NT2/D1 (cell line): ENCODE measurements at regions not wholly inside any gene's neighbourhood (a gene's known extent, or its start where the extent isn't known, plus 50 kb on each side); places are given as distances from the start of the nearest gene placed in this dataset.
A peak's percentile ranks its signal among the peaks of the same experiment; 100 is the strongest.

Experiments
- DNase-seq: peaks from one replicate; pipeline ENCODE4 v3.0.0-alpha.2; 2011; ENCODE audit warnings: low read depth, low spot score
- H3K27me3 ChIP-seq: 2 replicates; pipeline ENCODE4 v1.6.0; 2011; ENCODE audit warnings: mild to moderate bottlenecking; ENCODE audit not compliant: insufficient read length, insufficient read depth
- H3K36me3 ChIP-seq: 2 replicates; pipeline ENCODE4 v1.6.1; 2011; ENCODE audit warnings: mild to moderate bottlenecking, low read length, mixed read lengths; ENCODE audit not compliant: insufficient read depth, insufficient read length
- H3K4me1 ChIP-seq: 2 replicates; pipeline ENCODE4 v1.5.1; 2011; ENCODE audit not compliant: insufficient read depth, insufficient read length
- H3K4me3 ChIP-seq: 2 replicates; pipeline ENCODE4 v1.5.1; 2011; ENCODE audit warnings: low read depth; ENCODE audit not compliant: insufficient read length
- H3K9ac ChIP-seq: 2 replicates; pipeline ENCODE4 v1.6.0; 2011; ENCODE audit warnings: low read depth; ENCODE audit not compliant: insufficient read length
- H3K9me3 ChIP-seq: 2 replicates; pipeline ENCODE4 v1.5.1; 2011; ENCODE audit warnings: mild to moderate bottlenecking, low read length; ENCODE audit not compliant: insufficient read depth
- SUZ12 ChIP-seq: IDR thresholded peaks from 2 replicates; pipeline ENCODE4 v1.6.1; 2011; ENCODE audit not compliant: insufficient read length, insufficient read depth; ENCODE audit errors: extremely low read depth
- YY1 ChIP-seq: IDR thresholded peaks from 2 replicates; pipeline ENCODE4 v1.6.1; 2011; ENCODE audit not compliant: insufficient read length, insufficient read depth
- ZNF274 ChIP-seq: IDR thresholded peaks from 2 replicates; pipeline ENCODE4 v1.6.1; 2011; ENCODE audit warnings: mild to moderate bottlenecking, low read depth, low read length

- no peak overlapping the region for H3K4me3 ChIP-seq
- TF ChIP-seq ZNF274 (no peak), YY1 (no peak), SUZ12 (no peak)
- H3K4me1 ChIP-seq: no peaks in the 10 kb centered on the region
- H3K27me3 ChIP-seq: peaks cover 45% of the 10 kb centered on the region
- DNase-seq: peak; percentile 77
- H3K36me3 ChIP-seq: no peaks in the 10 kb centered on the region
- H3K9ac ChIP-seq: no peak overlapping the region
- no peaks in the 10 kb centered on the region for H3K9me3 ChIP-seq
Measured at GRCh38 chr11:116605543-116606459, 167.0 kb downstream of the BUD13 start.

- no peak for TF ChIP-seq YY1
- no peak for TF ChIP-seq SUZ12
- no peak for TF ChIP-seq ZNF274
- Histone ChIP-seq H3K27me3 (peaks cover 52% of the 10 kb centered on the region), H3K9me3 (no peaks in the 10 kb centered on the region), H3K9ac (no peak overlapping the region), H3K4me1 (no peaks in the 10 kb centered on the region), H3K4me3 (no peak overlapping the region), H3K36me3 (no peaks in the 10 kb centered on the region)
- DNase-seq: no peak
Measured at GRCh38 chr11:116603728-116604323, 169.0 kb downstream of the BUD13 start.

- Histone ChIP-seq H3K36me3 (no peaks in the 10 kb centered on the region), H3K9ac (no peak overlapping the region), H3K4me1 (no peaks in the 10 kb centered on the region), H3K4me3 (no peak overlapping the region), H3K27me3 (peaks cover 52% of the 10 kb centered on the region), H3K9me3 (no peaks in the 10 kb centered on the region)
- no peak for DNase-seq
- no peak for TF ChIP-seq ZNF274
- TF ChIP-seq YY1: no peak
- no peak for TF ChIP-seq SUZ12
Measured at GRCh38 chr11:116602637-116602942, 170.2 kb downstream of the BUD13 start.

GRCh38 chr11:116601814-116602636 lies 170.8 kb downstream of the BUD13 start:
- H3K9ac ChIP-seq: no peak overlapping the region
- H3K4me3 ChIP-seq: no peak overlapping the region
- no peaks in the 10 kb centered on the region for H3K9me3 ChIP-seq
- TF ChIP-seq YY1 (no peak), ZNF274 (no peak), SUZ12 (no peak)
- no peaks in the 10 kb centered on the region for H3K36me3 ChIP-seq
- no peaks in the 10 kb centered on the region for H3K4me1 ChIP-seq
- no peak for DNase-seq
- peaks cover 52% of the 10 kb centered on the region for H3K27me3 ChIP-seq

GRCh38 chr11:116600930-116601329 lies 171.9 kb downstream of the BUD13 start:
- Histone ChIP-seq H3K9me3 (no peaks in the 10 kb centered on the region), H3K9ac (no peak overlapping the region), H3K36me3 (no peaks in the 10 kb centered on the region), H3K4me3 (no peak overlapping the region), H3K27me3 (peaks cover 47% of the 10 kb centered on the region), H3K4me1 (peaks cover under 1% of the 10 kb centered on the region)
- TF ChIP-seq SUZ12: no peak
- DNase-seq: no peak

- no peak for TF ChIP-seq SUZ12
- TF ChIP-seq YY1: no peak
- no peak for TF ChIP-seq ZNF274
- no peak overlapping the region for H3K9ac ChIP-seq
- H3K4me1 ChIP-seq: peaks cover 3% of the 10 kb centered on the region
- no peaks in the 10 kb centered on the region for H3K9me3 ChIP-seq
- H3K27me3 ChIP-seq: peaks cover 60% of the 10 kb centered on the region
- H3K4me3 ChIP-seq: no peak overlapping the region
- no peak for DNase-seq
- H3K36me3 ChIP-seq: no peaks in the 10 kb centered on the region
Measured at GRCh38 chr11:116598556-116598955, 174.2 kb downstream of the BUD13 start.

GRCh38 chr11:116598036-116598435 lies 174.8 kb downstream of the BUD13 start:
- Histone ChIP-seq H3K36me3 (no peaks in the 10 kb centered on the region), H3K27me3 (peaks cover 61% of the 10 kb centered on the region), H3K4me1 (peaks cover 3% of the 10 kb centered on the region), H3K9ac (no peak overlapping the region), H3K9me3 (no peaks in the 10 kb centered on the region), H3K4me3 (no peak overlapping the region)
- TF ChIP-seq SUZ12: no peak
- no peak for TF ChIP-seq ZNF274
- TF ChIP-seq YY1: no peak
- DNase-seq: no peak
